ENCODE measurements at regions not wholly inside any gene's neighbourhood (a gene's known extent, or its start where the extent isn't known, plus 50 kb on each side); places are given as distances from the start of the nearest gene placed in this dataset.

DNA sequence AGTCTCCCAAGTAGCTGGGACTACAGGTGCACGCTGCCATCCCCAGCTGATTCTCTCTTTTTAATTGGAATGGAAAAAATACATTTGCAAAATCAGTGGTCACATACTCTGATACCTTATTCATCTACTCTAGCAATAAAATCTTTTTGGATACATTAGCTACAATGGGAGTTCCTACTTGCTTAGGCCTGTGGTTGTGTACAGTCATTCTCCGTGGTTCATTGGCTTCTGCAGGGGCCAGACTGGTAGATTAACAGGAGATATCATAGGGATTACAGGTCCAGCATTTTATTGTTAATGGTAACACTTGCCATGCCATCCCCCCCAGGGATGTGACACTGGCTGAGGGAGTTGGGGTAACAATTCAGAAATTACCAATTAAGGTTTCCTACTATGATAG, 140.0 kb downstream of the ADAMTS15 start:
- no peak for DNase-seq

DNA sequence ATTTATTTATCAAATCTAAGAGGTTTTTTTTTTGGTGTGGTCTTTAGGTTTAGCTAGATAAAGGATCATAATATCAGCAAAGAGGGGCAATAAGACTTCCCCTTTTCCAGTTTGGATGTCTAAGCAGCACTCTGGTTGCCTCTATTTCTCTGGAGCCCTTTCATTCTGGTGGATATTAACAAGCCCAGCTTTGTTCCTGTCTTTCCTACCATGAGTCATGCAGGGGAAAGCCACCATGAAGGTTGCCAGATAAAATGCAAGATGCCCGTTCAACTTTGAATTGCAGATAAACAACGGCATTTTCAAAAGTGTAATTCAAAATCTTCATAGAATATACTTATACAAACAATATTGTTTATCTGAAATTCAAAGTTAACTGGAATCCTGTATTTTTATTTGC, 143.6 kb downstream of the ADAMTS15 start:
- DNase-seq: no peak

DNA sequence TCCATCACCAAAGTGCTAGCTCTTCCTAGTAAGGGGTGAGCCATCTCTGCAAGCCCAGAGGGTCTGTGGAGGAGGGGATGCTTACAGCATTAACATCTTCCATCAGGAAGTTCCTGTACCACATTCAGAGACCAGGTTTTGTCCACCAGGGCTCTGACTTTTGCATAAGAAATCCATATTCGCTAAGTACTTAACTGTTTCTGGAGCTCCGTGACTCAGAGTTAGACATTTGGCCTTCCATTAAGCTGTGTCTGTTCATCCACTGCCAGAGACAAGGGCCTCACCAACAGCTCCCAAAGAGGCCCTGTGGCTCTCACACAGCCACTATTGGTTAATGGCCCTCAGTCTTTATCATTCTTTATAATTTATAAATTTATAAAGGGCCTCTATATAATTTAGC, 144.6 kb downstream of the ADAMTS15 start:
- no peak for DNase-seq

DNA sequence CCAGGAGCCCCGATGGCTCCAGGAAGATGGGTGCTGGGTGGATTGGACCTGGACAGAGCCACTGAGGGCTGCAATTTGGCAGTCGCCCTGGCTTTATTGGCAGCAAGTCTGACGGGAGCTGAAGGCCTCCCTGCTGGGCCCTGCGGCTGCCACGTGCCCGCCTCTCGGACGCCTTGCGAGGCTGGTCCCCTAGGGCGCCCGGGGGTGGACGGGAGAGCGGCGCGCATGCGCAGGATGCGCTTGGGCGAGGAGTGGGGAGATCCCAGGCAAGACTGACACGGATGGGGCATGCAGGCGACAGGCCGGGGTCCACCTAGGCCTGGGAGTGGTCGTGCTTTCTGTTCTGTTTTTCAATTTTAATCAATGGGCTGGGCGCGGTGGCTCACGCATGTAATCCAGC, 150.0 kb downstream of the ADAMTS15 start:
- DNase-seq: no peak

DNA sequence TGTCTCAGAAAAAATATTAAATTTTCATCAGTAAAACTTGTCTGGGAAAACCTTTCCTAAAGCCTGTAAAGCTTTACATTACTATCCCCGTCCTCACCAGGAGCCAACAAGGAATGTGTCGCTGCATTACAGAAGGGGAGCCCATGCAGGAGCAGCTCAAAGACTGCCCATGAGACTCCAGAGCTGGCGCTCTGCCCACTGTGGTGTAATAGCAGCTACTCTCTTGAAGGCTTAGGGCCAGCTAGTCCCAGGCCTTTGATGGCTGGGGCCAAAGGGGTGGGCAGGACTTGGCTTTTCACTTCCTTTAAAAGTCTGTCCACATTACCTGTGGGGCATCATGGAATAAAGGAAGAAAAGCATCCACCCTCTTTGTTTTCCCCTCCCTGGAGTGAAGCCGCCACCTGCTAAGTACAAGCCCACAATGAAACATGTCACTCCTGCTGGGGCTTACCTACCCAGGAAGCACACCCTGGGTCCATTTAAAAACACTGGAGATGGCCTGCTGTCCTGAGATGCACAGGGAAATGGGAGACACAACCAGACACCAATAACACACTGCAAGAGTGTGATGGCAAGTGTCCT, 150.7 kb downstream of the ADAMTS15 start:
- DNase-seq: peak; percentile 21

DNA sequence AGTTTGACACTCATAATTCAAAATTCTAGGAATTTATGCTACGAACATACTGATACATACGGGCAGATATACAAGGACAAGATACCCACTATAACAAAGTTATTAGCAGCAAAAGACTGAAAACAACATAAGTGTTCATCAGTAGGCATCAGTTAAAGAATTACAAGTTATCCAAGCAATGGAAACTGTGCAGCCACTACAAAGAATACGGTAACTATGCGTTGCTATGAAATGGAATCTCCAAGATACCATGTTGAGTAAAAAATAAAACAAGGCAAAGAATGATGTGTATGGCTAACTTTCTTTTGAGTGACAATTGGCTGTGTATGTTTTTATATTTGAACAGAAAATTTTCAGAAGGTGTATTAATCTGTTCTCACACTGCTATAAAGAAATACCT, 151.7 kb downstream of the ADAMTS15 start:
- DNase-seq: no peak

DNA sequence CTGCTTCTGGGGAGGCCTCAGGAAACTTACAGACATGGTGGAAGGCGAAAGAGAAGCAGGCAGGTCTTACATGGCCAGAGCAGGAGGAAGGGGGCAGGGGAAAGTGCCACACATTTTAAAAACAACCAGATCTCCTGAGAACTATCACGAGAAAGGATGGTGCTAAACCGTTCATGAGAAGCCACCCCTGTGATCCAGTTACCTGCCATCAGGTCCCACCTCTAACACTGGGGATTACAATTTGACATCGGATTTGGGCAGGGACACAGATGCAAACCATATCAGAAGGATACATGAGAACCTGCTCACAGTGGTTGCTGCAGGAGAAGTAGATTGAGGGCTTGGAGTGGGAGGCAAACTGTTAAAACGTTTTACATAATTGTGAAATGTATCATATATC, 152.2 kb downstream of the ADAMTS15 start:
- no peak for DNase-seq

DNA sequence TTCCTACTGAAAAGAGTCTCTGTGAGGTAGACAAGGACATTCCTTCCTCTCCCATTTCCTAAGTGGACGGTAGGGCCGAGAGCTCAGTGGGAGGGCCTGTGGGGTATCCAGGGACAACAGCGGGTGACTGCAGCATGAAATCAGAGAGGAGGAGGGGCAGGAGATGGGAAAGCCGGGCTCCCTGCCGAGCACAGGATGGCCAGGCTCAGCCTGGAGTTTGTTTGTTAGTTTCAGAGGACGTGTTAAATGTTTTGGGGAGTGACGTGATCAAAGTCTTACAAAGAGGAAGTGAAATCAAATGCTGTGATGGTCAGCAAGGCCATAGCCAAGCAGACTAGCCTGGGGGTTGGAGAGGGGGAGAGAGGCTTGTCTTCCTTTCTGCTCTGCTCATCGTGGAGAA, 152.7 kb downstream of the ADAMTS15 start:
- peak; percentile 18 for DNase-seq

DNA sequence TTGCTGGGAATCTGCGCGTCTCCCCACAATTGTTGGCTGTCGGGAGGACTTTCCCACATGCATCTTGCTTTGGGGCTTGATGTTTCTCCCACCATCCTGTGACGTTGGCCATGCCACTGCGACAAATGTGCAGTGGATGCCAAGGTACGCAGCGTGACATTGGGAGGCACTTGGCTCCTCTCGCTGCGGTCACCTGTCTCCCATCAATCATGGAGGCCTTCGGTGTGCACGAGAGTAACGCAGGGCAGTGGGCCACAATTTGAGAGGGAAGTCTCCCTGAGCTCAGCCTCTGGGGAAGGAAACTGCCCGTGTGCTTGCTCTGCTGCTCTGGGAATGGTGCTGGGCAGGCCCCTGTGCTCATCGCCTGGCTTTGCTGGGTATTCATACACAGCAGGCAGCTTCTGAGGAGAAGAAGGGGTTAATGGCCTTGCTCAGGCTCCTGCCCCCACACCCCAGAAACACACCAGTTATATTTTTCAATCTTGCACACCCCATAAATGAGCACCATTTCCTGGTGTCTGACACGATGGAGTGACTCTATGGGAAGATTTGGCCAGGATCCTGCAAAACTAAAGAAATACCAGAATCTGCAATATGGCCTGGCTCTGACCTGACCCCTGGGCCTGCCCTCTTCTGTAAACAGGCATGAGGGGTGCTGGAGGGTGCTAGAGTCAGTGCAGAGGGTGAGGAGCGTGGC, 153.5 kb downstream of the ADAMTS15 start:
- no peak for DNase-seq

DNA sequence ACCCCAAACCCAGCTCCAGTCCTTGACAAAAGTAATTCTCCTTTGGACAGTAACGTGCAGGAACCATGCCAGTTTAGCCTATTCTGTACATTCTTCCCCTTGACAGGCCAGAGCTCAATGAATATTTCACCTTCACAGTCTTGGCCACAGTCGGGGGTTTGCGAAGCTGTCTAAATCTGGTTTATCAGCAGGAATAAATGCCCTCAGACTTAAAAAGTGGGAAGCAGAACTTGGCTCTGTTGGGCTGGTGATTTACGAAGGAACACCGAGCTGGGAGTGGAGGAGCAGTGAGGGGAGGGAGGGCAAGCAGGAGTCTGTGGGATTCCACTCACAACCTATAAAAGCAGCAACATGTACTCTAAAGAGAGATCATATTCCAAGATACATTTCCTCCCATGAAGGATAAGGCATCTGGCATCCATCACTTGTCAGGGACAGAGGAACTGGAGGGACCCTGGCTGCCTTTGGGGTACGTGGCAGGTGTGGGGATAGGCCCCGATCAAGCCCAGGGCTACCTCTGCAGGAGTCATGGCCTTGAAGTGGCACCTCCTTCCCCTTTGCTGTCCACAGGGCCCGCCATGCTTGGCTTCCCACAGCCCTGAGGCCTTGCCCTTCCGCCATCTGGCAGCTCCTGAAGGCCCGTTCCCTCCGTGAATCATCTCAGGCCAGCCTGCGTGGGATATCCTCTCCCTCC, 154.3 kb downstream of the ADAMTS15 start:
- DNase-seq: no peak

DNA sequence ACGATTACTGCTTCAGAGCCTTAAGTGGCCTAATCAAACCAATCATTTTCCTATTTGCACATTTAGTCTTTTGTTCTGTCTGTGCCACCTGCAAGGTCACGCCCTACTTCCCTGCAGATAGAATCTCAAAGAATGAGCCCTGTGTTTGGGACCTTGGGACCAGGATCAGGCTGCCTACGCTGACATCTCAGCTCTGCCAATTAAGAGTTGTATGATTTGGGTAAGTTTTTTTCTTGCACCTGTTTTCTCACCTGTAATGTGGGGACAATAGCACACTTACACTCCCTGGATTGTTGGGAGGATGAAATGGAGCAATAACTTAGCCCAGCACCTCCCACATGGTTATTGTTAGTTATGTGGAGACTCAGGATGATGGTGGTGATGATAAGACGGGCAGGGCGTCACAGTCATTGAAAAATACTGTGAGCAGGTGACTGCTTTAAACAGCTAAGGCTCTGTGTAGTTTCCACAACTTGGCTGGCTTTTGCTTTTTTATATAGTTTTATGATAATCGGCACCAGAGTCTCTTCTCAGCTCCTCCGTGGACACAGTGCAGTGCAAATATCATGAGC, 155.0 kb downstream of the ADAMTS15 start:
- DNase-seq: no peak

DNA sequence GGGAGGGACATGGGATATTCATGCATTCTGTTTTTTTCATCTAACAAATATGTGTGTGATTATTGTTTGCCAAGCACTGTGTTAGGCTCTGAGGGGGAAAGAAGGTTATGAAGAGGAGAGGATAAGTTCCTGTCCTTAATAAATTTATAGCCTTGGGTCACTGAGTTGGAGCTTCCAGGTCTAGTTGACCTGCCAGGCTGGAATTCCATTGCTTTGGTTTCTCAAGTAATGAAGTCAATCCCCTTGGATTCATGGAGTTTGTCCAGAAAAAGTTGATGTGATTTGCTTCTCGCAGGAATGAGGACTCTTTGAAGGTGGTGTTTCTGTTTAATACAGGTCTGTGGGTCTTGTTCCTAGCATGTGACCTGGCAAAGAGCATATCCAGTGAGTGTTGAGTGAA, 156.2 kb downstream of the ADAMTS15 start:
- DNase-seq: no peak

DNA sequence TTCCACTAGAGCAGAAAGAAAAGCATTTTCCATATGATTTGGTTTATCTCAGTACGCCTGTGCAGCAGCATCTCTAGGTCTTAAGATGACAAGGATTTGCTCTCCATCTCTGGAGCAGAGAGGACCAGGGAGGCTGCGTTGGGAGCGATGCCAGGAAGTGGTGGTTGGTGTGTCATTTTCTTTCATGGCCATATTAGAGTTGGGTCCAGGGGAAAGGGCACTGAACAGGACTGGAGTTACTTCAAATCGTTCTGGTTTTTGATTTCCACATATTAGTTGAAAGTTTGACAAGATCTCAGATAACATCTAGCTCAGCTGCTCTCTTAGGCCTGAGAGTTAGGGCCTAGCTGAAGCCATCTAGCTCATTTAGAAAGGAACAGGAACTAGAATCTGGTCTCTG, 157.7 kb downstream of the ADAMTS15 start:
- DNase-seq: no peak

DNA sequence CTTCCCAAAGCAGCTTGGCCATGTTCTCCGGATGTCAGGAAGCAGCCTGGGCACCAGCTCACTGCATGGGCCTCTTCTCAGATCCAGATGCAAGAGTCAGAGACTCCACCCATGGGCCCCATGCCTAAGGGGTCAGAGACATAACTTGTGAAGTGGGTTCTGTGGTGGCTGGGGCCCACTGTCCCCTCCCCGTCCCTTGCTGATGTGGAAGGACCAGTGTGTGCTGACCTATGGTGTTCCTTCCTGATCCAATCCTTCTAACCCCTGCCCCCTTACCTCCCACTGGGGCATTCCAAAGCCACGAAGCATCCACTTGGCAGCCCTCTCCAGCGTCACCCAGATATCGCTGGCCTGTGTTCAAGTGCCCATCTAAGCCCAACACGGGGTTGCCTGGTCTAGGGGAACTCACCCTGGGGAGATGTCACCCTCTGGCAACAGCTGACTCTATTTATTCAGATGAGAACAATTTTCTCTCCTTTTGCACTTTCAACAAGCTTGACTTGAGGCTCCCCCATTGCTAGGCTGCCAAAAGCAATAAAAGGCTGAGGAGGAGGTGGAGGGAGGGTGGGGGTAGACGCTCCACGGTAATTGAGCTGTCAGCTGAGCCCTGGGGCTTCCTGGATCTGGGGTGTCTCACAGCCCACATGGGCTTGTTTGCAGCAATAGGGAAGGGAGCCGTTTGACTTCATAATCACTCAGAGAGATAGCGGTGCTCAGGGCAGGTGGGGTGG, 158.5 kb downstream of the ADAMTS15 start:
- no peak for DNase-seq

DNA sequence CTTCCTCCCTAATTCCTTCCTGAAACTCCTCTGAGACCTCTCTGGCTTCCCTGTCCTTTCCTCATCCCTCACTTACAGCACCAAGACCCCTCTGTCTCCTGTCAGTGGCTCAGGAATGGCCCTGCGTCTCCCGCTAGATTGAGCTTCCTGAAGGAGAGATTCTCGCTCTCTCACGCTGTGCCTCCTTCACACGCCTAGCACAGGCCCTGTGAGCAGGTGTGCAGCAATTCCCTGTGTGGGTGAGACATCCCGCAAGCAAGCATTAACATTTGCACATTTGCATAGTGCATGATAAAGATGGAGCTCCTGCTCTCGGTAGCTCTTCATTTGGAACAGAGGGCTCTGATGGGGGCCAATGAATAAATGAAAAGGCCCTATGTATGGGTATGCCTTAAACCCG, 159.8 kb downstream of the ADAMTS15 start:
- no peak for DNase-seq

DNA sequence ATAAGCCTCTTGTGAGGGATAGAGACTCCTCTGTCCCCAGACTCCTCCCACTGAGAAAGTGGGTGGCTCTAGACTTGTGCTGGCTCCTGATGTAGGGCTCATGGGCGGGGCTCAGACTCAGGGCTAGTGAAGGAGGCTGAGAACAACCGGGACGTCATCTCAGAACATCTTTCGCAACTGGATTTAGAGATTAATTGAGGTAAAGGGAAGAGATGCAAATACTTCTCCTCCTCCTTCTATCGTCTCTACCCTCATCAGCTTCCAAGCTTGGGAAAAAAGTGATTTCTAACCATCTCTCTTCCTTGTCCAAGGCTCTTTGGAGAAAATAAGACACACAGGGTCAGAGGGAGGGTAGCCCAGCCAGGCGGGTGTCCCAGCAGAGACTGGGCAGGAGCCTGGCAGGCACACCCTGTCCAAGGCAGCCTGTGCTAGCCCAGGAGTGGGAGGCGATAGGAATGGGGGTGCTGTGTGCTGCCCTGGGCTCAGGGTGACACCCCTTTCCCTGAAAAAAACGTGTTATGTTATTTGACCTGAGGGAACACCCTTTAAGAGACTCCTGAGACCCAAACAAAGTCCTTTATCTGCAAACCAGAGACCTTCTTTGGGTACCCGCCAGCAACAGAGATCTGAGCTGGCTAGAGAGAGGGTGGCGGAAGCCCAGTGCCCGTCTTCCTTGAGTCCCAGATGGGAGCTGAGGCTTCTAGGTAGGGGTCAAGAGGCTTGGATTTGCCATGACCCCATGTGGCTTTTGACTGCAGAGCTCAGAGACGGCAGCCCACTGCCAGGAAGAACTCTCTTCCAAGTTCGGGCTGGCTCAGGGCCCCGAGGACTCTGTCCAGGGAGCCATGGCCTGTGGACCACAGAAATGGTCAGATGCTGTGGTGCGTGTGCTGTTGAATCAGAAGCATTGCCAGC, 160.9 kb downstream of the ADAMTS15 start:
- DNase-seq: peak; percentile 10

DNA sequence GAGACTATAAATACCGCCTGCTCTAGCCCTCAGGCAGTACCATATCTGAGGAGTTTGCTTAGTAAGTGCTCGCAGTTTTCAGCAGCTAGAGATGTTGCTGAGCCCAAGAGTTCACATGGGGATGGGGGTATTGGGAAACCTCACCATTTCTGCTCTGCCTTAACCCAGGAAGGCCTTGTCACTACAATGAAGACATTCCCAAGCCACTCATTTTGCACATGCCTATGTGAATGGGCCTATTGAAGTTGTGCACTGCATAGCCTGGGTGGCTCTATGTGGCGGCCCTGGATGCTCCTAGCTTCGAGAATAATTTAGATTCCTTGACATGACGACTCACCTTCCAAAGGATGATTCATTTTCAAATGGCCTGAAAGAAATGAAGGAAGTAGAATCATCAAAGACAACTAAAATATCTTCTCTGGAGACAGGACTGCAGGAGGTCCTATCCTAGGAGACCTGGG, 163.4 kb downstream of the ADAMTS15 start:
- DNase-seq: no peak

DNA sequence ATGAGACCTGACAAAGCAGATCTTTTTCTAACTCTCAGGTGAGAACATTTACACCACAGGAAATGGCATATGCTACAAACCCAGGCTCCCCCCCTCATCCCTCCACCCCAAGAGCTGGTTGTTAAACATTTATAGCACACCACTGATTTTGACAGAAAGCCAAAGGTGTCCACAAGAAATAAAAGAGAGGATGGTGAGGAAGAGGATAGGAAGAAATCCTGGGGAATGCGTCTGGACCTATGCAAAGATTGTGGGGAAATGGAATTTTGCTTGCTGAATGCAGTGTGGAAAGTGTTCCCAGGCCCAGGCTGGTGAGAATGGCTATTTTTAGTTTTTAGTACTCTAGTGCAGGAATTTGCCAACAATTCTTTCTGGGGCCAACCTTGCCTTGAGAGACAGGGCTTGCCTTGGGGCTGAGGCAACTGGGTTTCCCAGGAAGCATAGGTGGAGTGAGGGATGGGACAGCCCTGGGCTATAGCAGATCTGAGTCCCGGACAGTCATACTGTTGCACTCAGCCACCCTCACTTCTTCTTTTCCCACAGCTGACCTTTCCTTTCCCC, 163.9 kb downstream of the ADAMTS15 start:
- DNase-seq: no peak

DNA sequence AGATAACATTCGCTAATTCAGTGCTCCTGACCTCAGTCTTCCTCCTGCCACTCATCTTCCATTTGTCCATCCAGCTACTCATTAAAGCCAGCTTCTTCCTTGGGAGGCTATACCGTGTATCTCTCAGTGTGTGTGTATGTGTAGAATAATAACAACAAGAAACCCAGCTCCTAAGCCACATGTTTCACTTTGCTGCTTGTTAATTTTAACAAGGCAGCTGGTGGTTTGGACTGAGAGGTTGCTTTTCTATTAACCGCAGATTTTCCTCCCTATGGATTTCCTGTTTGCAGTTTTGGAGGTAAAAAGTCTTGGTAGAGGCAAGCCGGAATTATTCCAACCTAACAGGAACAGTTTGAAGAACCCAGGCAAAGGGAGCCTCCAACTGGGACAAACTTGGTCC, 165.0 kb downstream of the ADAMTS15 start:
- DNase-seq: no peak

DNA sequence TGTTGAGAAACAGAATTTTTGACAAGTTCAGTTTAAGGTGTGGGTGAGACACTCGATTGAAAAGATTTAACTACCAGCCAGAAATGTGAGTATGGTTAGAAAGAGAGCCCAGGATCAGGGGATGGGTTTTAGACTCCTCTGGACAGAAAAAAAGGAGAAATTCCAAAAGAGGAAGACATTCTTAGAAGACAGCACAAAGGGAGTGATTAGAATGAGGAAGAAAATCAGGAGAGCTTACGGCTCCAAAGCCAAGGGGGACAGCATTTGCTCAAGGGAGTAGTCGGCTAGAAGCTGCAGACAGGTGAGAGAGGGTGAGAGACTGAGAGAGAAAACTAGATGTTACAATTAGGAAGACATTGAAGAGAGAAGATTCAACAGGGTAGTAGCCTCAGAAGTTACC, 166.1 kb downstream of the ADAMTS15 start:
- DNase-seq: no peak

DNA sequence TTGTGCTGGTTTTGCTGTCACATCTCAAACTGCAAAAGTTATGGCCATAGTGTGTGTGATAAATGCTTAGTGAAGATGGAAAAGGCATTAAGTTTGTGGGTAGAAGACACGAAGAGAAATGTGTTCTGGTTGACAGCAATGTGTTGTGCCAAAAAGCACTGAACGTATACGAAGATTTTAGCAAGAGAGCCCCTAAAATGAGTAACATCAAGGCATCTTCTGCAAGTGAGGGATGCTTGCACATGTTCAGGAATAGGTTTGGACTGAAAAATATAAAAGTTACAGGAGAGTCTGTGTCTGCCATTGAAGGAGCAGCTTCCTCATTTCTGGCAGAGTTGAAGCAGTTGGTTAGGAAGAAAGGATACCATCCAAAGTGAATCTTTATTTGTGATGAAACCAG, 167.1 kb downstream of the ADAMTS15 start:
- DNase-seq: no peak

DNA sequence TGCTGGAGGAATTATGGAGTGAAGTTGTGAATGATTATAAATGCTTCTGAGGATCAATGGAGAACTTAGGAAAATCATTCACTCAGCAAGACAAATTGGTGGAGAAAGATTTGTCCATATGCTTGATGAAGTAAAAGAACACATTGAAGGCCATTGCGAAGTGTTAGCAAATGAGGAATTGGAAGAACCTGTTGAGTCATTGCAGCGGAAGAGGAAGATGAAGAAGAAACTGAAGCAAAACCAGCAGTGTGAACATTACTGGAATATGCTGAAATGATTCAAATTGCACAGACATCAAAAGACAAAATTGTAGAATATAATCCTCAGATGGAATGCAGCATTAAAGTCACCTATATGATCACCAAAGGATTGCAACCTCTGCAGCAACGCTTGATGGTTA, 168.1 kb downstream of the ADAMTS15 start:
- no peak for DNase-seq
